ENCODE measurements at regions not wholly inside any gene's neighbourhood (a gene's known extent, or its start where the extent isn't known, plus 50 kb on each side); places are given as distances from the start of the nearest gene placed in this dataset.

GRCh38 chr11:93053864-93054263 is 84.4 kb downstream of the MTNR1B start:
- ChIA-PET CTCF (no interaction called here), POLR2A (no interaction called here)
- H3K4me3 Mint-ChIP-seq, result no peak overlapping the region
- peaks cover 4% of the 10 kb centered on the region for H3K4me1 Mint-ChIP-seq (ENCODE audit: low read depth)
- ATAC-seq (no peak), DNase-seq (no peak)
- peaks cover 4% of the 10 kb centered on the region for H3K9me3 Mint-ChIP-seq
- H3K36me3 Mint-ChIP-seq (ENCODE audit: low read depth), result no peaks in the 10 kb centered on the region
- no peak overlapping the region for H3K27ac Mint-ChIP-seq
- H3K27me3 Mint-ChIP-seq, result no peaks in the 10 kb centered on the region
- intact Hi-C loops (cut with micrococcal nuclease), result no loop called here
- TF ChIP-seq CTCF (IDR thresholded peaks at IDR 0.05), result no peak

- ChIA-PET CTCF (interaction anchor here (1.9 kb wide), 1 partner anchor 11 kb away, joined by 6 read pairs; no protein-coding TSS in a partner anchor), POLR2A (no interaction called here)
- Mint-ChIP-seq H3K27ac (no peak overlapping the region), H3K9me3 (peaks cover 4% of the 10 kb centered on the region), H3K36me3 (ENCODE audit: low read depth) (no peaks in the 10 kb centered on the region), H3K4me1 (ENCODE audit: low read depth) (peaks cover 4% of the 10 kb centered on the region), H3K4me3 (no peak overlapping the region), H3K27me3 (no peaks in the 10 kb centered on the region)
- ATAC-seq (no peak), DNase-seq (no peak)
- intact Hi-C loops (cut with micrococcal nuclease), result no loop called here
- TF ChIP-seq CTCF (IDR thresholded peaks at IDR 0.05), result no peak
Observed at GRCh38 chr11:93054279-93054678, 84.8 kb downstream of the MTNR1B start.

GRCh38 chr11:93054881-93055280 is 85.4 kb downstream of the MTNR1B start:
- no peaks in the 10 kb centered on the region for H3K36me3 Mint-ChIP-seq (ENCODE audit: low read depth)
- TF ChIP-seq CTCF (IDR thresholded peaks at IDR 0.05), result no peak
- DNase-seq, result peak; percentile 39
- ATAC-seq, result peak; percentile 94
- CTCF ChIA-PET, result interaction anchor here (1.9 kb wide), 1 partner anchor 11 kb away, joined by 6 read pairs; no protein-coding TSS in a partner anchor
- no peak overlapping the region for H3K27ac Mint-ChIP-seq
- intact Hi-C loops (cut with micrococcal nuclease), result no loop called here
- peaks cover 4% of the 10 kb centered on the region for H3K4me1 Mint-ChIP-seq (ENCODE audit: low read depth)
- peaks cover 4% of the 10 kb centered on the region for H3K9me3 Mint-ChIP-seq
- H3K27me3 Mint-ChIP-seq, result no peaks in the 10 kb centered on the region
- POLR2A ChIA-PET, result no interaction called here
- no peak overlapping the region for H3K4me3 Mint-ChIP-seq

- Mint-ChIP-seq H3K4me1 (ENCODE audit: low read depth) (peaks cover 4% of the 10 kb centered on the region), H3K4me3 (no peak overlapping the region), H3K9me3 (peaks cover 4% of the 10 kb centered on the region), H3K27ac (no peak overlapping the region), H3K36me3 (ENCODE audit: low read depth) (no peaks in the 10 kb centered on the region), H3K27me3 (peaks cover 5% of the 10 kb centered on the region)
- POLR2A ChIA-PET, result no interaction called here
- CTCF ChIA-PET, result interaction anchor here (1.1 kb wide), 1 partner anchor 118 kb away, joined by 3 read pairs; no protein-coding TSS in a partner anchor
- no peak for ATAC-seq
- DNase-seq, result no peak
- intact Hi-C loops (cut with micrococcal nuclease), result no loop called here
- TF ChIP-seq CTCF (IDR thresholded peaks at IDR 0.05), result no peak
Observed at GRCh38 chr11:93059117-93059957, 89.9 kb downstream of the MTNR1B start.

GRCh38 chr11:93063086-93063485 is 93.6 kb downstream of the MTNR1B start:
- intact Hi-C loops (cut with micrococcal nuclease), result no loop called here
- Mint-ChIP-seq H3K4me1 (ENCODE audit: low read depth) (no peaks in the 10 kb centered on the region), H3K9me3 (no peaks in the 10 kb centered on the region), H3K36me3 (ENCODE audit: low read depth) (no peaks in the 10 kb centered on the region), H3K27ac (no peak overlapping the region), H3K27me3 (peaks cover 19% of the 10 kb centered on the region), H3K4me3 (no peak overlapping the region)
- CTCF ChIA-PET, result no interaction called here
- DNase-seq (no peak), ATAC-seq (no peak)
- TF ChIP-seq CTCF (IDR thresholded peaks at IDR 0.05), result no peak
- POLR2A ChIA-PET, result no interaction called here
